ENCODE measurements at regions not wholly inside any gene's neighbourhood (a gene's known extent, or its start where the extent isn't known, plus 50 kb on each side); places are given as distances from the start of the nearest gene placed in this dataset.
A peak's percentile ranks its signal among the peaks of the same experiment; 100 is the strongest.

DNA sequence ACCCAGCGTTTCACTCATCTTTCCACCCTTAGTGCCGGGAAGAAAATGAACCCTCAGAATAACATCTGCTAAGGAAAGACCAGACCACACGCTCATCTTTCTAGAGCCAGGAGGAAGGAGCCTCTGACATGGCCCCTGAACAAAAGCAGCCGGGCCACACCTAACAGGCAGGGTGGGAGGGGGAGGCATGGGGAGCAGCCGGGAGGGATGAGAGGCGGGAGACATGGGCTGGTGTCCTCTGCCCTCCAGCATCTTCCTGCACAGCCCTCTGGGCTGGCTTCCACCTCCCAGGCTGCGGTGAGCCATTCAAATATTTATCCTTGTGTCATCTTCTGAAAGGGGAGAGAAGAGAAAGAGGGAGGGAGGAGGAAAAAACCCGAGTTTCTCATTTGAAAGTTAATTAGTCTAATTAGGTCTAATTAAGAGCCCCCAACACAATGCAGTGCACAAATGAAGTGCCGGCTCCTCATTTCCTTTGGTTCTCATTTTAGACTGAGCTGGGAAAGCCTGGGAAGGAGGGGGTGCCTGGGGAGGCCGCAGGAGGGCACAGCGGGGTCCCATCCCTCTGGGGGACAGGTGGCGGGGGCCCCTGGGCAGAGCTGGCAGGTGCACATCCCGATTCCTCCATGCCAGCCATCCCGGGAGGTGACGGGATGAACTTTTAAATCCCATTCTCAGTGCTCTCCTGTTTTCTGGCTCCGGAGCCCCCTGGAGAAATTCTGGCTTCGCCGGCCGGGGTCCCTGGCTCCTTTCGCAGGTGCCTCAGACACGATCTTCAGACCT, 90.5 kb downstream of the ENGASE start:
- DNase-seq: no peak

DNA sequence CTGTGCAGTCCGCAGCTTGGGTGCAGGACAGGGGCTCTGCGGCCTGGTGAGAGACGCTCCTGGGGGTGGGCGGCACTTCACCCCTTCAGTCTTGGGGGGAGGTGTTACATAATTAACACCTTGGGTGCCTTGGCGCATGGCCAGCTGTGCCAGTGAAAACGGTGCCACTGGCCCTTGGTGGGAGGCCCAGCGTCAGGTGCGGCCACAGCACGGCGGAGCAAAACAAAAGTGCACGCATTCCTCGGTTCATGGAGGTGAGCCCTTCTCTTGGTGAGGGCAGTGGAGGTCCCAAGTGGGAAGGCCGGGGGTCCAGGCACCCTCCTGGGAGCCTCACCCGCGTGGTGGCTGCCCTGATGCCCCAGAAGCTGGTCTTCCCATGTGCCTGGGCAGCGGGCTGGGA, 89.8 kb downstream of the ENGASE start:
- DNase-seq: no peak

DNA sequence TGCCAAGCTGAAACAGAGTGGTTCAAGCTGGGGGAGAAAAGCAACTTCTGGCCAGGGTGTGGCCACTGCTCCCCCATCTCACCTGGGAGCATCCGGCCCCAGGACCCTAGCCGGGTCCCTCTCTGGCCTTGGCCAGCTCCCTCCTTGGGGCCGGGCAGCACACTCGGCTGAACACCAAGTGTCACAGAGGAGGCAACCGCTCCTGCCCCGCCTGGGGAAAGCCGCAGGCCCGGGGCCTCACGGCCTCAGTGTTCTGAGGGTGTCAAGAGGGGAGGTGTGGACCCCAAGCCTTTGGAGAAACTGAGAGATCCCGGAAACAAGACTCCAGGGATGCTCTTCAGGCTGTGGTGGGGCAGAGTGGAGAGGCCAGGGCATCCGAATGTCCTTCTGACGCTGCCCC, 88.4 kb downstream of the ENGASE start:
- DNase-seq: no peak

DNA sequence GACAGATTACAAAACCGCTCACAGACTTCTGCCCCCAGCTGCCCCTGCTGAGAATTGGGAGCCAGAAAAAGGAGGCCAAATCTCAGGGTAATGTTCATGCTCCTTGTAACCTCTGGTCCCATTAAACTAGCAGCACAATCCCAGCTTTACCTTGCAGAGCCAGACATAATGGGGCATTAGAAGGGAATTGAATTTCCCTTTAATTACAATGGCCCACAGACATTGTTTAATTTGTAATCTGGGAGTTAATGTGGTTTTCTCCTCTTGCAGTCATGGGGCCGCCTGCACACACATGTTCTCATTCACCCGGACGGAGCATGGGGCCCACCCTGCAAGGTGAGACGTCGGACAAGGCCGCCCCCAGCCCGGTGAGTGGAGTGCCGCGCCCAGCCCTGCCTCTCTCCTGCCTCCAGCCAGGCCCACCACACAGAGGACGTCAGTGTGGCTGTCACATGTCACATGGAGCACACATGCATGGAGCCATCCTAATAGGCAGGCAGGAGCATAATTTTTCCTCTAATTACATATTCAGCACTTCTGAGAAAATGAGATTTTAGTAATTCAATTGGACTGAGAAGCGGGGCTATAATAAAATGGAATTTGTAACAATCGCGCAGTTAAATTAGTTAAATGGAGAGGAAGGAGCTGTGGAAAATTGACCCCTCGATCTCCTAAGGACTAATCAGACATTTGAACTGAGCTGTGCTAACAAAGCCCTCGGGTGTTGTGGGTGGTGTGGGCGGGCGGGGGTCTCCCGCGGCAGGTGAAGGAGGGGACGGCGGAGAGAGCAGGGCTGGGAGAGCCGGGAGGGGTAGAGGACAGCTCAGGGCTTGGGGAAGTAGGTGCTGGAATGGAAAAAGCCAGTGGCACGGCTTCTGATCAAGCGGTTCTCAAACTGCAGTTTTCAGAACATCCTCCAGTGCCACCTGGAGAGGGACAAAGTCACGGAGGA, 87.7 kb downstream of the ENGASE start:
- no peak for DNase-seq

DNA sequence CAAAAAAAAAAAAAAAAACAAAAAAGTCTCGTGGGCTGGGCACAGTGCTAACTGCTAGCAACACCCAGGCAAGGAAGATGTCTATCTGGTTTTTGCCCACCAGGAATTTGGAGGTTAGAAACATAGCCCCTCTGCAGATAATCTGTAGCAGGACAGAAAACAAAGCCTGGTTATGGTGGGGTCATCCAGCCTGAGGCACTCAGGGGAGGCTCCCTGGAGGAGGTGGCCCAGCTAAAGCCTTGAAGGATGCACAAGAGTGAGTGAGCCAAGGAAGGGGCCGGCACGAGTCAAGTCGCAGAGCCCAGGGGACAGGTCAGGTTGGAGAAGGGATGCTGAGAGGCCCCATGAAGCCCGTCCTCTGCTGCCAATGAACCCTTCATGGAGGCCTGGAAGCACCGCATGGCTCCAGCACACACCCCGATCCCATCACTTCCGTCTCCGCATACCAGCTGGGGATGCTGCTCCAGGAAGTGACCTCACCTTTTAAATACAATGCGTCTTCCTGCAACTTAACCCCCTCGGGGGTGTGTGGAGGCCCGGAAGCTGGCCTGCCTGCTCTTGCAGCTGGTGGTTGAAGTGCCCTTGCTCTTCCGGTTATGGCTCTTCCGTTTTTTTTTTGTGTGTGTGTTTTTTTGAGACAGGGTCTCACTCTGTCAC, 86.5 kb downstream of the ENGASE start:
- peak in 1 of 5 experiments; percentile 81 for DNase-seq

DNA sequence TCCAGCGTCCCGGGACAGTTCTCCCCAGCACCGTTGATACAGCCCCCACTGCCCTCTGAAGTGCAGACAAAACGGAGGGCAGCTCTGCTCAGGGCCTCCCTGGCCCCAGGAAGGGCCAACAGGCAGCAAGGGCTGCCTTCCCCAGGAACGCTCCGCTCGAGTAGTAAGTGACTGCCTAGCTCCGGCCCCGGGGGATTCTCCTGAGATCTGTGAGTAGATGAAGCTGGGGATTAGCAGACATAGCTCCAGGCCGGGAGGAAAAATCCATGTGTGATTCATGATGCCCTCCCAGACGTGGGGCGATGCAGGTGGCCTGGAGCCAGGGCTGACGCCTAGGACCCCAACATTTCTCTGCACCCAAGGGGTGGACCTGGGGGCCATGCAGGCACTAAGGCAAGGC, 85.3 kb downstream of the ENGASE start:
- DNase-seq: no peak

DNA sequence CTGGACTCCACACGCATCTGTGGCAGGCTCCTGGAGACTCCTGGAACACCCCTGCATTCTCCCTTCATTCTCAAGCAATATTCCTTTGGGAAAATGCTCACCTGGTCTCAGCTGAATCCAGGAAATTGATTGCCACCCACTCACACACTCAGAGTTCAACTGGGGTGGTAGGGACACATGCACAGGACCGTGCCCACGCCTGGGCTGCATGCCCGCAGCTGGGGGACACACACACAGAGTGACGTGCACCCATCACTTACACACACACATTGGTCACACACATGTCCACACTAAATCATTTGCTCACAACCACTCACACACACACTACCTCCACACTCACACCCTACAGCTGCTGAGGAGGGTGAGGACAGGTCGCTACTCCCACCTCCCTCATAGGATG, 84.8 kb downstream of the ENGASE start:
- DNase-seq: no peak

DNA sequence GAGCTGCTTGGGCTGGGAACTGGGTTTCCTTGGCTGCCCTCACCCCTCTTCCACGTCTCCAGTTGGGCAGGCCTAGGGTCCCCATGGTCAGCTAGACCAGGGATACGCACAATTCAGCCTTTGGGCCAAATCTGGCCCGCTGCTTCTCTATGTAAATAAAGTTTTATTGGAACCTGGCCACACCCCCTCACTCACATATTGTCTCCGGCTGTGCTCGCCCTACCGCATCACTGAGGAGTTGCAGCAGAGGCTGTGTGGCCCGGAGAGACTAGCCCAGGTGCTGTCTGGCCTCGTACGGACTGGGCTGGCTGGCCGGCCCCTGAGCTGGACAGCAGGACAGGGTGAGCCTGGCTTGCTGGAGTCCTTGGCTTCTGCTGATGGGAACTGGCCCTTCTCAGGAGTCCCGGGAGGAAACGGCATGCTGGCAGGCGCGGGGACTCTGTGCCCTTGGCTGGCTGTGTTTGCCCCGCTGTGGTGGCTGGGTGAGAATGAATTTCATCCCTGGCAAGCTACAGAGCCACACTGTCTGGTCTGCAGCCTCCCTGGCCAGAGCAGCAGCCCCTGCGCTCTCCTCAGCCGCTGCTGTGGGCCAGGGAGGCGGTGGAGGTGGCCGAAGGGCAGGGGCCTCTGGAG, 82.0 kb downstream of the ENGASE start:
- DNase-seq: no peak

DNA sequence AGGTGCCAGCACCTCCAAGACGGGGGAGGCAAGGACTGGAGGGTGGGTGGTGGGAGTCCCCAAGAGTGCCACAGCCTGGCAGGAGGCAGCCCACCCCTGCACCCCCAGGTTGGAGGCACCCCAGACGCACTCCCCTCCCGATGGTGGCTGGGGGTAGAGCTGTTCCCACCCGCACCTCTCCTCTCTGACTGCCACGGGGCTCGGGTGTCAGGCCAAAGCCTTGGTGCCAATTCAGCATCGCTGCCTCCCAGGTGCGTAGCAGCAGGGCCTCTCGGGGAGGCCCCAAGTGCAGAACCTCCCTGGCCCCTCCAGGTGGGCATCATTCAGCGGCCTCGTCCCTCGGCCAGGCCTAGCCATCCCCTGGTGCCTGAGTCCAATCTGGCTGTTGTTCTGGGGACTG, 81.1 kb downstream of the ENGASE start:
- no peak for DNase-seq

DNA sequence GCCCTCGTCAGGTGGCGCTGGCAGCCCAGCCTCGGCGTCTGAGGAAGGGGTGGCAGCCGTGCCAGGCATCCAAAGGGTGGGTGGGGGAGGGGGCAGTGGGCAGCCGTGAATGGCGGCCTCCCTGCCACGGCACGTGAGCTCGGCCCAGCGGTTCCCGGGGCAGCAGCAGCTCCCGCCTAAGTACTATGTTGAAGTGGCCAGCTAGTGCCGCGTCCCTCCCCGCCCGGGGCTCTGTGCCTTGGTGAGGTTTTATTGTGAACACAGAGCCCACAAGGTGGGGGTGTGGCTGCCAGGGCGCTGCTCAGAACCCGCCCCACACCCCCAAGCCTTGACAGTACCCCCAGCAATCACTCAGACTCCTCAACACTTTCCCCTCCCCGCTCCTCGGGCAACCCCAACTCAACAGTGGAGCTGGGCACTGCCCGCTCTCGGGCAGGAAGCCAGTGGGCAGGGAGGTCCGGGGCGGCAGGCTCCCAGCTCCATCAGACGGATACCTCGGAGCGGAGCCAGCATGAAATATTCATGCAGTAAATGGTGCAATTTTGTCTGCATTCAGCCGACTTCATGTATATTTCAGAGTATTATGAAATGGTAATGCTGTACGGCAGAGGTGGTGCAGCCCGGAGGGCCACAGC, 80.4 kb downstream of the ENGASE start:
- no peak for DNase-seq

DNA sequence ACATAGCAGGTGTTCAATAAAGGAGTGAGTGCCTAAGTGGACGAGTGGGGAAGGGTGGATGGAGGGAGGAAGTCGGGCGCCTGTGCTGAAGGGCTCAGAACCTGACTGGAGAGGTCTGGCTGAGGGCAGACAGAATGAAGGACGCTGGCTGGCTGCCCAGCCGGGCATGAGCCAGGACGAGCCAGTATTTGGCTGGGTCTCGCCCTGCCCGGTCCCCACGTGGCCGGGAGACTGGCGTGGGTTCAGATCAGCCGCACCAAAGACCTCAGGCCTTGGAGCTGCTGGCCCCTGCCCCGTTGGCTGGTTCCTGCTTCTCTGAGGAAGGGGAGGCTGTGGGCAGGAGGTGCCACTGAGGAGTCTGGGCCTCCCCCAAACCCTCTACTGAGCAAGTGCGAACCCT, 79.8 kb downstream of the ENGASE start:
- DNase-seq: no peak

DNA sequence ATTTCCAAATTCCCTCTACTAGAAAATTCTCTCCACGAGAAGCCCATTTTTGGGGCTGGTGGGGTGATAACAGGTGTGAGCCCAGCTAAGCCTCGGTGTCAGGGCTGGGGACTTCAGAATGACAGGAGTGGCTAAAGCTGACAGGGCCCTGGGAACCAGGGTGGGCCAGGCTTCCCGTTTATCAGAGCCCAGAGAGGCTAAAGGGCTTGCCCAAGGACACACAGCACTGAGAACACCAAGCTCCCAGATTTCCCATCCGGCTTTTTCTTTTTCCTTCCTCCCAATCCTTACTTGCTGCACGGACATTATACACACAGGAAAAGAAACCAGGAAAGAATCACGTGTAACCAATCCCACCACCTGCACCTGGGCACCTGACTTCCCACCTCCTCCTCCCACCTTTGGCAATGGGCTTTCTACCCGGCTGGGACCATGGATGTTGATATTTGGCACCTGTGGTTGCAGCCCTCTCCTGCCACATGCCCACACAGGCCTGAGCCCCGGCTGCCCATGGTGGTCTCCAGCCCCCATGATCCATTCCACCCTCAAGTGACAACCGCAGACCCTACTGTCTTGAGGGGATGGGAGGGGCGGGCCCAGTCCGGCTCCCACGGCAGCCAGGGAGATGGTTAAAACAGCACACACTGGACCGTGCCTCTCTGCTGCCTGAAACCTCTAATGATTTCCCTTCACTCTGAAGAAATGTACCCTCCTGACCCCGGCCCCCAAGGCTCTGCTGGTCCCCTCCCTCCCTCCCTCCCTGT, 78.9 kb downstream of the ENGASE start:
- DNase-seq: no peak

DNA sequence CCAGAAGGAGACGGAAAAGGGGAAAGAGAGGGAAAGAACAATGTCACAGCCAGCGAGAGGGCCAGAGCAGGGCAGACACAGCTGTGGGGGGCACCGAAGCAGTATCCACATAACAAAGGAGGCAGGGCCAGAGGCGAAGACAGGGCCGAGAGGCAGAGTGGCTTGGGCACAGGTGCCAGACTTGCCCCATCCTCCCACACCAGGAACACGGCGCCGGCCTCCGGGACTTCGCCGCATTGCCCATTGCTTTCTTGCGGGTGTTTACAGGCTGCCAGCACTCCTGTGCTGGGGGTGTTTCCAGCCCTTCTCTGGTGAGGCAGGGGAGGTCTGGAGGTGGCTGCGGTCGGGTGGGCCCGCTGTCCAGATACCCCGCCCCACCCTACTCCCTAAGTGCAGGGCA, 78.0 kb downstream of the ENGASE start:
- DNase-seq: no peak

DNA sequence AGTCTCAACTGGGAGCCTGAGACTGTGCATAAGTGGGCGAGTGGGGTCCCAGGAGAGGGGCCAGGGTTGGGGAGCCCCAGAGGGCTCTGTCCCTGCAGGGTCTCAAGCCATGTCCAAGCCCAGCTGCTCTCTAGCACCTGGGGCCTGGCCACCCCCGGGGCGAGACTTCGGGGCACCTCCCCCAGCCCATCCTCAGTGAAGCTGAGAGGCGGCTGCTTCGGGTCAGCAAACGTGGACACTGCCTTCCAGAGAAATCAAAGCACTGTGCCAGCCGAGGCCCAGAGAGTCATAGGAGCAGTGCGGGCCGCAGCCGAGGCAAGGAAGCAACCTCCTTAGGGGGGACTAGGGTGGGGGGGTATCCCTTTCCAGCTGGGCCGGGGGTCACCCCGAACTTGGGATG, 77.5 kb downstream of the ENGASE start:
- no peak for DNase-seq

DNA sequence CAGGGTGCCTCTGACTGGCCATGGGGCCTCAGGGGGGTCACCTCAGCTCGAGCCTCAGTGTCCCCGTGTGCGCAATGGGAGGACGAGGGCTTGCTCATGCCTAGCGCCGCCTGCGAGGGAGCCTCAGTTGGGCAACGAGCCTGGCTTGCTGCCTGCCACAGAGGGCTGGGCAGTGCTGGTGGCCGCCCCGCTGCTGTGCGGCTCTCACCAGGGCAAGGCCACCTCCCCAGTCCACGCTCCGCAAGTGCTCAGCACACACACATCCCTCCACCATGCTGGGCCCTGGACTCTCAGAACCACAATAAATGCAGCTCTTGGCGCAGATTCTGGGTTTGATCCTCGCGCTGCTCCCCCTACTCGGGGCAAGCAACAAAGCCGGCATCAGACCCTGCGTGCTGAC, 76.2 kb downstream of the ENGASE start:
- DNase-seq: no peak

DNA sequence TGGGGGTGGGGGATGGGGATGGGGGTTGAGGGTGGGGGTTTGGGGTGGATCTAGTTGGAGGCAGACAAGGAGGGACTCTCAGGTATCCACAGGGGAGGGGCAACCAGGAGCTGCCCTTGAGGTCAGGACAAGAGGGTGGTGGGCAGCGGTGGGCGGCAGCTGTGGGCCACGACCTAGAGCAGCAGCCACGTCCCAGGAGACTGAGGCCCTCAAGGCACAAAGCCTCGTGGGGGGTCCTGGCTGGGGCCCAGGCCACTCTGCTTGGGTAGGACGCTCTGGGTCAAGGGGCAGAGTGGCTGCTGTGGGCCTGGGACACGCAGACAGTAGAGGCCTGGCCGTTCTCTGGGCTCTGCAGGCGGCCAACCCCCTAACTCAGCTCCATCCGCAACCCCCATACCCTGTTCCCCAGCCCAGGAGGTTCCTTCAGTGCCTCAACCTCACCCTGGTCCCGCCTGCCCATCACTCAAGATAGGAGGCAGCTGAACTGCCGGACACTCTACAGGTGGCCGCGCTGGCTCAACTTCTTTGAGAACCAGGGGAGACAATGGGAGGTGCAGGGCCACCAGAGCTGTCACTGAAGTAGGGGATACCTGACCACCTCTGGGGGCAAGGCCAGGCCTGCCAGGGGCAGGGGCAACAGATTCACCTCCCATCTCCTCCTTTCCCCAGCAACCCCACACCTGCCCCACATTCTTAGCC, 75.6 kb downstream of the ENGASE start:
- DNase-seq: no peak

DNA sequence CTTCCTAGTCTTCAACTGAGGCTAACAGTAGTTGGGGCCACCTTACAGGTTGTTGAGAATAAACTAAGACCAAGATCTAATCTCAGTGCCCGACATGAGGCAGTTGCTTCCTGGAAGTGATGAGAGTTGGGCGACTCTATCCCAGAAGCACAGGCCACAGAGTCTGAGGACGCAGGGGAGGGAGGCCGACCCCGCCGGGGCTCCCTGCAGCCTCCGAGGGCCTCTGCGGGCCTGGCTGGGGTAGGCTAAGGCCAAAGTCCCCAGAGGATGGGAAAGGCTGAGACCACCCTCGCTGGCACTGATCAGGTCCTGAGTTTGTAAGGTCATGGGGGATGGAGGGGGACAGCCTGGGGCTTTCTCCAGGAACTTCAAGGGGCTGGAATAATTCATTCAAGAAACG, 74.0 kb downstream of the ENGASE start:
- no peak for DNase-seq

DNA sequence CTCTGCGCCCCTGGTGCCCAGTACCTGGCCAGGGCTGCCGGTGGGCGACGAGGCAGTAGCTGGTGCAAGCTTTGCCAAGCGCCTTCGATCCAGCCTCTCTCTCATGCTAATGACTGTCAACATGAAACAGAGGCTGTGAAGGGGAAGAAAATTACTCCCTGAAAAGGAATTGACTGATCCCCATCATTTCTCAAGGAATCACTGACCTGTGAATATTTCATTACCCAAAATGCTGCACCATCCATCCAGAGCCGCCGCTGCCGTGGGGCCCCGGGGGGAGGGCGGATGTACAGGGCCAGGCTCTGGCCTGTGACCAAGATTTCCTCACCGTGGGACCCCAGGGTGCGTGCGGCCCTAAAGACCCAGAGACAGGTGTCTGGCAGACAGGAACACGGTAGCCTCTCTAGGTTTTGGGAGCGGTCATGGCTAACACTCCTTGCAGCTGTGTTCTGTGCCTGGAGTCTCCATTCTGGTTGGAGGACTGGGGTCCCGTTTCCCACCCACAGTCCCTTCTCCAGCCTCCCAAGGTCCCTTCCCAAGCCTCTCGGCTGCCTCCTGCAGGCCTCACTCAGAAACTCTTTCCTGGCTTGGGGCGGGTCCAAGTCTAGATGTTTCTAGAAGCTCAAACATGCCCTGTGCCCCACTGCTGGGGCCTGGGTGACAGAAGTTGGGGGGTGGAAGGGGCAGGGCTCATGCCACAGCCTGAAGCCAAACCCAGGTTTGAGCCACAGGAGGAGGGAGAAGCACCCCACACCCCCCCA, 73.3 kb downstream of the ENGASE start:
- DNase-seq: no peak

DNA sequence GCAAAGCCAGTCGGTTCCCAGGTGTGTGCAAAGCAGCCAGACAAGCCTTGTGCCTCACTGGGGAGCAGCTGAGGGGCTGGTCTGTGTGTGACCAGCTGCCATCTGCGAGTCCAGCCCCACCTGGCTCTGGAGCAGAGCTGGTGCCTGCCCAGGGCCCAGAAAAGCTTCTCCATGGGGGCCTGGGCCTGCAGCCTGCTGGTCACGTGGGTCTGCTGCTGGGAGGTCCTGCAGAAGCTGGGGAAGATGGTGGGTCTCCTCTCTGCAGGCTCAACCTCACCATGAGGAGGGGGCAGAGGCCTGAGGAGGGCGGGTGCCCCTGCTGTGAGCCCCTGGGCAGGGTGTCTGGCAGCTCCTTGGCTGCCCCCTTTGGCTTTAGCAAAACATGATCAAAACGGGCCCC, 71.9 kb downstream of the ENGASE start:
- DNase-seq: no peak

DNA sequence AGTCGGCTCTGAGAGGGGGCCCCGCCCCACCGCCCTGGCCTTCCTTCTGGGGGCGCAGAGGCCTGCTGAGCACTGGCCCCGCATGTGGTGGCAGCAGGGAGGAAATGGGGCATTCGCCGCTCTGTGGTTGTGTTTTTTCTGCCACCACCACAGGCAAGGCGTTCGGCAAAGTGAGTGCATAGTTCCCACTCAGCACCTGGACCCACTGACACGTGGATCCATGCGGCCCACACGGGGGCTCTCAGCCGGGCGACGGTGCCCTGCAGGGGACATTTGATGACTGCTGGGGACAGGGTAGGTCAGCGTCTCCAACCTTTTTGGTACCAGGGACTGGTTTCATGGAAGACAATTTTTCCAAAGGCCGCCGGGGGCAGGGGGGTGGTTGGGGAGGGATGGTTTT, 70.9 kb downstream of the ENGASE start:
- DNase-seq: no peak
